Activated CD8-positive, alpha-beta T cell treated with anti-CD3 and anti-CD28 coated beads for 36 hours (primary cell): ENCODE measurements at regions not wholly inside any gene's neighbourhood (a gene's known extent, or its start where the extent isn't known, plus 50 kb on each side); places are given as distances from the start of the nearest gene placed in this dataset.

ENCODE experiments used
- ATAC-seq: fragments of 200-7000 bp; cut with Tn5 transposase; one replicate; pipeline ENCODE4 v1.10.0; 2021; ENCODE audit warnings: mild to moderate bottlenecking, moderate library complexity
- CTCF ChIA-PET: fragments of 350-600 bp; sonication (Branson Sonifier 250); formaldehyde crosslinking; loops from one replicate; lab custom pipeline; 2021; ENCODE audit warnings: antibody characterized with exemption; lab: Charles Lee
- POLR2A ChIA-PET: fragments of 350-600 bp; sonication (Branson Sonifier 250); formaldehyde crosslinking; loops from one replicate; lab custom pipeline; 2021; ENCODE audit warnings: antibody characterized with exemption; lab: Charles Lee
- DNase-seq: peaks from one replicate; pipeline ENCODE4 v3.0.0-alpha.2; 2020
- H3K27ac Mint-ChIP-seq: one replicate; pipeline ENCODE4 v1.8.0; 2021; ENCODE audit warnings: mild to moderate bottlenecking, mixed read lengths
- H3K27me3 Mint-ChIP-seq: one replicate; pipeline ENCODE4 v1.8.0; 2021; ENCODE audit warnings: mixed read lengths
- H3K36me3 Mint-ChIP-seq: one replicate; pipeline ENCODE4 v1.8.0; 2021; ENCODE audit warnings: low read depth, mixed read lengths
- H3K4me1 Mint-ChIP-seq: one replicate; pipeline ENCODE4 v1.8.0; 2021; ENCODE audit warnings: low read depth, mixed read lengths
- H3K4me3 Mint-ChIP-seq: one replicate; pipeline ENCODE4 v1.8.0; 2021; ENCODE audit warnings: mild to moderate bottlenecking, moderate library complexity, mixed read lengths
- H3K9me3 Mint-ChIP-seq: one replicate; pipeline ENCODE4 v1.8.0; 2021; ENCODE audit warnings: mixed read lengths
- CTCF ChIP-seq: fragments of 200-600 bp; IDR thresholded peaks from one replicate; pipeline ENCODE4 v1.8.0; 2022; ENCODE audit warnings: antibody characterized with exemption, mild to moderate bottlenecking
- intact Hi-C: fragments of 100-400 bp; cut with micrococcal nuclease; formaldehyde crosslinking; loops from one replicate; pipeline ENCODE4 v1.10.0; 2022

- intact Hi-C loops = no loop called here
- no peaks in the 10 kb centered on the region for H3K36me3 Mint-ChIP-seq
- DNase-seq (no peak), ATAC-seq (no peak)
- TF ChIP-seq CTCF = no peak
- no peaks in the 10 kb centered on the region for H3K27me3 Mint-ChIP-seq
- no peaks in the 10 kb centered on the region for H3K4me1 Mint-ChIP-seq
- H3K9me3 Mint-ChIP-seq = no peaks in the 10 kb centered on the region
- H3K4me3 Mint-ChIP-seq = no peak overlapping the region
- ChIA-PET POLR2A (no interaction called here), CTCF (no interaction called here)
- H3K27ac Mint-ChIP-seq = no peak overlapping the region
Observed at GRCh38 chr15:62691008-62691407, 351.5 kb upstream of the TPM1 start.

- no peak overlapping the region for H3K27ac Mint-ChIP-seq
- TF ChIP-seq CTCF = no peak
- no peaks in the 10 kb centered on the region for H3K4me1 Mint-ChIP-seq
- H3K9me3 Mint-ChIP-seq = no peaks in the 10 kb centered on the region
- H3K36me3 Mint-ChIP-seq = no peaks in the 10 kb centered on the region
- CTCF ChIA-PET = interaction anchor here (1.1 to 1.4 kb wide), 2 partner anchors 9 to 44 kb away, joined by 3 read pairs; no protein-coding TSS in a partner anchor
- no peaks in the 10 kb centered on the region for H3K27me3 Mint-ChIP-seq
- ATAC-seq = no peak
- intact Hi-C loops = no loop called here
- no peak for DNase-seq
- POLR2A ChIA-PET = no interaction called here
- H3K4me3 Mint-ChIP-seq = no peak overlapping the region
Observed at GRCh38 chr15:62697636-62698035, 344.9 kb upstream of the TPM1 start.

- Mint-ChIP-seq H3K4me3 (no peak overlapping the region), H3K4me1 (no peaks in the 10 kb centered on the region), H3K27me3 (no peaks in the 10 kb centered on the region), H3K36me3 (no peaks in the 10 kb centered on the region), H3K9me3 (no peaks in the 10 kb centered on the region), H3K27ac (no peak overlapping the region)
- ATAC-seq (no peak), DNase-seq (no peak)
- intact Hi-C loops = no loop called here
- TF ChIP-seq CTCF = no peak
- POLR2A ChIA-PET = no interaction called here
- CTCF ChIA-PET = no interaction called here
Observed at GRCh38 chr15:62698646-62699045, 343.9 kb upstream of the TPM1 start.

GRCh38 chr15:62706317-62706716 lies 336.2 kb upstream of the TPM1 start:
- ChIA-PET CTCF (no interaction called here), POLR2A (no interaction called here)
- Mint-ChIP-seq H3K9me3 (no peaks in the 10 kb centered on the region), H3K4me3 (no peak overlapping the region), H3K4me1 (no peaks in the 10 kb centered on the region), H3K27me3 (no peaks in the 10 kb centered on the region), H3K27ac (no peak overlapping the region), H3K36me3 (no peaks in the 10 kb centered on the region)
- DNase-seq (no peak), ATAC-seq (no peak)
- intact Hi-C loops = no loop called here
- TF ChIP-seq CTCF = no peak

- no peaks in the 10 kb centered on the region for H3K36me3 Mint-ChIP-seq
- TF ChIP-seq CTCF = no peak
- ATAC-seq (no peak), DNase-seq (no peak)
- no peak overlapping the region for H3K27ac Mint-ChIP-seq
- ChIA-PET POLR2A (no interaction called here), CTCF (no interaction called here)
- no peak overlapping the region for H3K4me3 Mint-ChIP-seq
- H3K4me1 Mint-ChIP-seq = peaks cover 13% of the 10 kb centered on the region
- intact Hi-C loops = no loop called here
- H3K27me3 Mint-ChIP-seq = no peaks in the 10 kb centered on the region
- no peaks in the 10 kb centered on the region for H3K9me3 Mint-ChIP-seq
Observed at GRCh38 chr15:62708470-62708869, 334.1 kb upstream of the TPM1 start.
